ENCODE measurements at regions not wholly inside any gene's neighbourhood (a gene's known extent, or its start where the extent isn't known, plus 50 kb on each side); places are given as distances from the start of the nearest gene placed in this dataset.

DNA sequence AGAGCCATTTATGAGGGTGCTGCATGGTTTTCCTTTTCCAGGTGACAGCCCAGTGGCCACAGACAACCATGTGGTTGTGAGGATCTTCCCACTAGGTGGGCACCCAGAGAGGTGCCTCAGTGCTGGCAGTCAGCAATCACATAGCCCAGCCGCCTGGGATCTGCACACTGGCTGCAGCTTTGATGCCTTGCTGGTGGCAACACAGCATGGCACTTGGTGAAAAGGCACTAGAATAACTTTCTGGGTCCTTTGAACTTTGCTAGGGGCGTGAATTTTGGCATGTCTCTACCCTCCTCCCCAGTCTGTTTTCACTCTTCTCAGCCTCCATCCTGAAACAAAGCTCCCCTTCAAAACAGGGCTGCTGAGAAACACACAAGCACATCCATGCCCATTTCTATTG is 108.8 kb upstream of the RPL34 start:
- no peak for ATAC-seq (ENCODE audit: low FRiP score in 2 of 2)
- H3K4me1 ChIP-seq: peaks cover 0 to 6% (median 0%) of the 10 kb centered on the region in 4 donors
- H3K9me3 ChIP-seq: no peaks in the 10 kb centered on the region
- no peaks in the 10 kb centered on the region for H3K36me3 ChIP-seq
- H3K27ac ChIP-seq: no peak overlapping the region
- H3K27me3 ChIP-seq: no peaks in the 10 kb centered on the region
- DNase-seq: no peak
- TF ChIP-seq EP300 (IDR thresholded peaks at IDR 0.05) (no peak), POLR2A (IDR thresholded peaks at IDR 0.05) (no peak), POLR2AphosphoS5 (IDR thresholded peaks at IDR 0.05) (no peak)
- TF ChIP-seq, protein P1, sequence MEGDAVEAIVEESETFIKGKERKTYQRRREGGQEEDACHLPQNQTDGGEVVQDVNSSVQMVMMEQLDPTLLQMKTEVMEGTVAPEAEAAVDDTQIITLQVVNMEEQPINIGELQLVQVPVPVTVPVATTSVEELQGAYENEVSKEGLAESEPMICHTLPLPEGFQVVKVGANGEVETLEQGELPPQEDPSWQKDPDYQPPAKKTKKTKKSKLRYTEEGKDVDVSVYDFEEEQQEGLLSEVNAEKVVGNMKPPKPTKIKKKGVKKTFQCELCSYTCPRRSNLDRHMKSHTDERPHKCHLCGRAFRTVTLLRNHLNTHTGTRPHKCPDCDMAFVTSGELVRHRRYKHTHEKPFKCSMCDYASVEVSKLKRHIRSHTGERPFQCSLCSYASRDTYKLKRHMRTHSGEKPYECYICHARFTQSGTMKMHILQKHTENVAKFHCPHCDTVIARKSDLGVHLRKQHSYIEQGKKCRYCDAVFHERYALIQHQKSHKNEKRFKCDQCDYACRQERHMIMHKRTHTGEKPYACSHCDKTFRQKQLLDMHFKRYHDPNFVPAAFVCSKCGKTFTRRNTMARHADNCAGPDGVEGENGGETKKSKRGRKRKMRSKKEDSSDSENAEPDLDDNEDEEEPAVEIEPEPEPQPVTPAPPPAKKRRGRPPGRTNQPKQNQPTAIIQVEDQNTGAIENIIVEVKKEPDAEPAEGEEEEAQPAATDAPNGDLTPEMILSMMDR (IDR thresholded peaks at IDR 0.05): no peak
- H3K4me3 ChIP-seq: no peak overlapping the region
- WGBS, 2 donors: 88 to 90% methylated on average over 2 of the region's 2 CpGs

DNA sequence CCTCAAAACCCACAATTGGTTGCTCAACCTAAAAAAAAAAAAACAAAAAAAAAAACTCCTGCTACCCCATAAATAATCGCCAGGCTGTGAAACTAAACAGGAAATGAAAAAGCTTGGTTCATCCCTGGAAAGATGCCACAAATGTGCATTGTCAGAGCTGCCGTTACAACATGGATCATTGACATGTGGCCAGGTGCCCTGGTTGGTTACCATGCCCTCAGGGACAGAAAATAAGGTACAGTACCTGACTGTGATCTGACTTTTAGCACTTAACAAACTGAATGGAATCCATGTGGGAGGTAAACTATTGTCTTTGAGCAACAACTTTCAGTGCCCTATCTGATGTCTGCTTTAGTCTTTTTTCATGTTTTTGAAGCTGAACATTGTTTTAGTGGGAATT is 118.0 kb upstream of the RPL34 start:
- H3K36me3 ChIP-seq: no peaks in the 10 kb centered on the region
- H3K9me3 ChIP-seq: peaks cover 0 to 2% (median 0%) of the 10 kb centered on the region in 4 donors
- H3K4me3 ChIP-seq: no peak overlapping the region
- DNase-seq (no peak), ATAC-seq (ENCODE audit: low FRiP score in 2 of 2) (no peak)
- H3K4me1 ChIP-seq: no peaks in the 10 kb centered on the region
- TF ChIP-seq POLR2A (IDR thresholded peaks at IDR 0.05): no peak
- no peak for TF ChIP-seq EP300 (IDR thresholded peaks at IDR 0.05)
- no peaks in the 10 kb centered on the region for H3K27me3 ChIP-seq
- H3K27ac ChIP-seq: no peak overlapping the region
- WGBS, 2 donors: 27 to 37% methylated on average over 2 of the region's 2 CpGs

DNA sequence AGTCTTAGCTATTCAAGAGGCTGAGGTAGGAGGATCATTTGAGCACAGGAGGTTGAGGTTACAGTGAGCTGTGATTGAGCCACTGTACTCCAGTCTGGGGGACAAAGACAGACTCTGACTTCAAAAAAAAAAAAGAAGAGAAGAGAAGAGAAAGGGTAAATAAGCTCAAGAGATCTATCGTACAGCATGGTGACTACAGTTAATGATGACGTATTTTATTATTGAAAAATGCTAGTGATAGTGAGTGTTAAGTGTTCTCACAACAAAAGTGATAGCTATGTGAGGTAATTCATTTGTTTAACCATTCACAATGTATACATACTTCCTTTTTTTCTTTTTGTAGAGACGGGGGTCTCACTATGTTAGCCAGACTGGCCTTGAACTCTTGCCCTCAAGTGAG is 121.5 kb upstream of the RPL34 start:
- 52 to 60% methylated on average over 3 of the region's 3 CpGs for WGBS, 2 donors
- Histone ChIP-seq H3K27me3 (no peaks in the 10 kb centered on the region), H3K9me3 (peaks cover 0 to 10% (median 1%) of the 10 kb centered on the region in 4 donors), H3K4me1 (no peaks in the 10 kb centered on the region), H3K36me3 (no peaks in the 10 kb centered on the region), H3K27ac (no peak overlapping the region), H3K4me3 (no peak overlapping the region)
- DNase-seq (no peak), ATAC-seq (ENCODE audit: low FRiP score in 2 of 2) (no peak)
- TF ChIP-seq POLR2AphosphoS5 (IDR thresholded peaks at IDR 0.05) (no peak), POLR2A (IDR thresholded peaks at IDR 0.05) (no peak), EP300 (IDR thresholded peaks at IDR 0.05) (no peak)
- TF ChIP-seq, protein P1 (IDR thresholded peaks at IDR 0.05): no peak

DNA sequence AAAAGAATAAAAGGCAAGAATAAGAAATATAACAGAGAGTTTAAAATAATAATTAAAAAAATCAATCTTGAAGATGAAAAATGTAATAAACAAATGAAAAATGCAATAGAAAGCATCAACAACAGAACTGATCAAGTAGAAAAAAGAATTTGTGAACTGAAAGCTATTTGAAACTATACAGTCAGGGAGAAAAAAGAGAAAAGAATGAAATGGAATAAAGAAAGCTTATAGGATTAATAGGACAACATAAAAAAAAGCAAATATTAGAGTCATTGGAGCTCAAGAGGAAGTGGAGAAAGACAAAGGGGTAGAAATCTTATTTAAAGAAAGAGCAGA is 126.8 kb upstream of the RPL34 start:
- Histone ChIP-seq H3K36me3 (no peaks in the 10 kb centered on the region), H3K27ac (no peak overlapping the region), H3K4me3 (no peak overlapping the region), H3K27me3 (no peaks in the 10 kb centered on the region), H3K9me3 (peaks cover 5 to 17% (median 12%) of the 10 kb centered on the region in 4 donors), H3K4me1 (no peaks in the 10 kb centered on the region)
- DNase-seq: no peak
- TF ChIP-seq POLR2AphosphoS5 (IDR thresholded peaks at IDR 0.05) (no peak), EP300 (IDR thresholded peaks at IDR 0.05) (no peak), POLR2A (IDR thresholded peaks at IDR 0.05) (no peak)
- TF ChIP-seq, protein P1 (IDR thresholded peaks at IDR 0.05): no peak
- ATAC-seq (ENCODE audit: low FRiP score in 2 of 2): no peak

DNA sequence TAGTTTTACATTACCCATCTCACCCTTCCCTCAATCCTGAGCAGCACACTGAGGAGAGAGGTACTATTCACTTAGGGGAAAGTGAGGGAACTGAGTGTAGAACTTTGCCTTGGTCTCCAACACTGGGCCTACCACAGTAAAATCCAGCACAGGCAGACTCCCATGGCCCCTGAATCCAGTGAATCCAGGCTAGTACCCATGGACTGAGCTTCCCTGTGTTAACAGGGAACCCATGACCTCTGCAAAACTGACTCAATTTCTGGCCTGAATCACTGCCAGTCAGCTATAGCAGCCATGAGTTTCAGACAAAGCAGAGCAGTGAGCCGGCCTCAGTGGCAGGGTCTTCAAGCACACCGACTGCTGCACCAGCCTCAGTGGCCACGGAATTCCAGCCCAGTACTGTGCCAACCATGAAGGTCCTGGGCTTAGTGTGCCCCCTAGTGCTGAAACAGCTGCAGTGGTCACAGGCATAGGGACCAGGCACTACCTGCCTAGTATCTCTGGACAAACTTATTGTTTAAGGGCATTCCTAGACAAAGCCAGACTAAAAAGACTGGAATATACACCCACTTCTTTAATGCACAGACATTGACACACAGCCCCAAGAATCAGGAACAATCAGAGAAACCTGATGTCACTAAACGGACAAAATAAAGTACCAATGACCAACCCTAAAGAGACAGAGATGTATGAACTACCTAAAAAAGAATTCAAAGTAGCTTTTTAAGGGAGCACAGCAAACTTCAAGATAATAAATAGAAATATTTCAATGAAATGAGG is 127.4 kb upstream of the RPL34 start:
- no peak overlapping the region for H3K4me3 ChIP-seq
- 73 to 81% methylated on average over 3 to 4 of the region's 4 CpGs for WGBS, 2 donors
- H3K4me1 ChIP-seq: no peaks in the 10 kb centered on the region
- H3K27me3 ChIP-seq: no peaks in the 10 kb centered on the region
- H3K27ac ChIP-seq: no peak overlapping the region
- TF ChIP-seq POLR2A (IDR thresholded peaks at IDR 0.05) (no peak), POLR2AphosphoS5 (IDR thresholded peaks at IDR 0.05) (no peak), EP300 (IDR thresholded peaks at IDR 0.05) (no peak)
- TF ChIP-seq, protein P1 (IDR thresholded peaks at IDR 0.05): no peak
- no peak for DNase-seq
- no peaks in the 10 kb centered on the region for H3K36me3 ChIP-seq
- ATAC-seq (ENCODE audit: low FRiP score in 2 of 2): no peak
- H3K9me3 ChIP-seq: peaks cover 5 to 17% (median 12%) of the 10 kb centered on the region in 4 donors
